HuH-7 (cell line): ENCODE measurements at regions not wholly inside any gene's neighbourhood (a gene's known extent, or its start where the extent isn't known, plus 50 kb on each side); places are given as distances from the start of the nearest gene placed in this dataset.
"Not testable (repeated sequence)": the region's sequence is repeated elsewhere in the genome, so short reads cannot be mapped to it uniquely, and the experiment has no call there.

ENCODE experiments used
- DNase-seq: peaks from one replicate; pipeline ENCODE4 v3.0.0; 2011; ENCODE audit warnings: low spot score

- DNase-seq: not testable (repeated sequence)
Measured at GRCh38 chr5:96171973-96172372, 210.3 kb upstream of the ELL2 start.

GRCh38 chr5:96170481-96171125 is 209.0 kb upstream of the ELL2 start:
- not testable (repeated sequence) for DNase-seq

- DNase-seq: not testable (repeated sequence)
Measured at GRCh38 chr5:96168833-96169232, 207.2 kb upstream of the ELL2 start.

- DNase-seq: no peak
Measured at GRCh38 chr5:96159043-96159442, 197.4 kb upstream of the ELL2 start.

DNA sequence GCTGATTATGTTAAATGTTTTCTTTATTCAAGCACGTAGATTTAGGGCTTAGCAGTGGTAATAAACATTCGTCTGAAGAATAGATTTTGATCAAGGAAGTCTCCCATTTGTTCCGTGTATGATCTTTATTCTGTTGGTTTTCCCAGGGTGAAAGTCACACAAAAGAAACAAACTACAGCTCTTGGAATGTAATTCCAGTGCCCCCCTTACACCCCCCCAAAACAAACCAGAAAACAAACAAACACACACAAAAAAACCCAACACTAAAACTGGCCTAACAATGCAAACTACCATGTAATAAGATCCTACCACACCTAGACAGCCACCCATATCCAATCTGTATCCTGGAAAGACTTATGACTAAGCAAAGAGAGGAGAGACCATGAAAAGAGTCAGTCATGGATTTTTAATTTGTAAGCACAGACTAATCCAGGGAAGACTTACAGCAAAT is 196.2 kb upstream of the ELL2 start:
- peak; percentile 27 for DNase-seq

- DNase-seq: no peak
Measured at GRCh38 chr5:96157077-96157780, 195.6 kb upstream of the ELL2 start.

DNA sequence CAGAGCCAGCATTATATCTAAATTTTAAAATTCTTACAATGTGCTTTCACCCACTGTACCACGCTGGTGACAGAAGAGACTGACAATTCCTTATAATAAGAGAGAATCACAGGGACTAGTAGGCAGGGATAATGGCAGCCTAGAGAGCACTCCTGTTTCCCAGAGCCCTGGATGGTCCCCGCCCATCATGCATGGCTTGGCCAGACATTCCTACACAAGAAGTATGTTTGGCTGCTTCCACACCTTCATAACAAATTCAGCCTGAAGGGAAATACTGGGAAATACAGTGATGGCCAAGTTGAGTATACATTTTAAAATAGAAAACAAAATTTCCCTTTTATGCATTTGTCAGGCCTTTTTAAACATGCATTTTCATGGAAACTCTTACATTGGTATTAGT is 193.5 kb upstream of the ELL2 start:
- no peak for DNase-seq

GRCh38 chr5:96151891-96152290 is 190.2 kb upstream of the ELL2 start:
- DNase-seq: no peak

GRCh38 chr5:96150007-96150406 is 188.4 kb upstream of the ELL2 start:
- no peak for DNase-seq

DNA sequence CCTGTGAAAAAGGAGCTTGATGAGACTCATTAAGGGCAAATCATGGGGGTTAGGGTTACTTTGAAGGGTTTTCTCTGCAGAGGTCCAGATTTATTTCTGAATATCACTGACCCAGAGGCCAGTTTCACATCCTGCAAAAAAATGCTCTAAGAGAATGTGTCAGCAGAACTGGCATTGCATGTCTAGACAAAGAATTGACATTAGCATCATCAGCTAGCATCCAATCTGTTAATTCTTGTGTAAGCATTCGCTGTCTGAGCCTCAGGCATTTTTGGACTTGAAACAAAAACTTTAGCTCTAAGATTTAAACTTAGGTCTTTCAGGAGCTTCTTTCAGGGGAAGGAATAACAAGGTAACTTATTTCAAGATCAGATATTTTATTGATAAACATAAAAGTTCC is 187.9 kb upstream of the ELL2 start:
- no peak for DNase-seq

DNA sequence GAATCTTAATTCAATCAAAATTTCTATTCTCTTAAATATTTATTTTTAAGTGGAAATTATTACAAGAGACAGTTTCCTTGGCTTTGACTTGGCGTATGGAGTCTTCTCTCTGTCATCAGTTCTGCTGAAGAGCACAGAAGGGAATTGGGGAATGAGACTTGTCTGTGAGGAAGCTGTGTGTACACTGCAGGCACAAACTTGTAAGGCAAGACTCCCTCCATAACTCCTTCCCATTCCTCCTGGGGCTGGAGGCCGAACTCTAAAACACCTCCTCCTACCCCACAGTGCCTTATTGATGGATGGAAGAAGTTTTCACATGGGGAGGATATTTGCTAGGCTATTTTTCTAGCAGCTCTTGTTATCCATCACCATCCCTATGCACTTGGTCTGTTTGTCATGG is 187.4 kb upstream of the ELL2 start:
- no peak for DNase-seq

- no peak for DNase-seq
Measured at GRCh38 chr5:96148376-96148775, 186.7 kb upstream of the ELL2 start.

GRCh38 chr5:96147866-96148265 is 186.2 kb upstream of the ELL2 start:
- no peak for DNase-seq

DNA sequence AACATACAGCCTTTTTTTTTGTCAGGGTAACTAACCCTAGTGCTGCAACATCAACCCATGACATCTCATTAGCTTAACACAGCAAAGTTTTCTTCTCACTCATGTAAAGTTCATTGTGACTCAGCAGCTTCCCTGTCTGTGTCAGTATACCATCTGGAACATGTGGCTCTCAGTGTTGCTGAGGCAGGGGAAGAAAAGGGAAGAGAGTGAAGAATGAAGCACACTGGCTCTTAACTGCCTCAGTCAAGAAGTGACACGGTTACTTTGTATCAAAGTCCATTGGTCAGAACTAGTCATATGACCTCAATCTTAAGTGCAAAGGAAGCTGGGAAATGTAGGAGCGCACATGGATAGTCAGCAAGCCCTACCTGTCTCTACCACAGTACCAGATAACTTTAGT is 185.0 kb upstream of the ELL2 start:
- DNase-seq: no peak

- no peak for DNase-seq
Measured at GRCh38 chr5:96144289-96144688, 182.6 kb upstream of the ELL2 start.

- no peak for DNase-seq
Measured at GRCh38 chr5:96143450-96143849, 181.8 kb upstream of the ELL2 start.

GRCh38 chr5:96142786-96143434 is 181.3 kb upstream of the ELL2 start:
- no peak for DNase-seq

DNA sequence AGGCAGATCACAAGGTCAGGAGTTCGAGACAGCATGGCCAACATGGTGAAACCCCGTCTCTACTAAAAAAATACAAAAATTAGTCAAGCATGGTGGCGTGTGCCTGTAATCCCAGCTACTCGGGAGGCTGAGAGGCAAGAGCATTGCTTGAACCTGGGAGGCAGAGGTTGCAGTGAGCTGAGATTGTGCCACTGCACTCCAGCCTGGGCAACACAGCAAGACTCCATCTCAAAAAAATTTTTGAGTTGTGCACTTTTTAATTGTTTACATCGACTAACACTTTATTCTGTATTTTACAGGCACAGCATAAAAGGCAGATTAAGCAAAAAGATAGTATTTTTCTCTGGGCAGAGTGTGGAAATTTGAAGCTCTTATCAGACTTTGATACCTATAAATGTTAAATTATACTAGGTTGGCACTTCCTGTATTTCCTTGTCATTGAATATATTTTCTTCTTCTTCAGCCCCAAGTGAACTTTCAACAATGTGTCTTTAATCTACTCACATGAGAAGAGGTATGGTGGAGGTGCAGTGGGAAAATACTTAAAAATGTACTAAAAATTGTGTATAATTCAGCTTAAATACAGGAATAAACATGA is 180.6 kb upstream of the ELL2 start:
- no peak for DNase-seq

- DNase-seq: no peak
Measured at GRCh38 chr5:96141749-96142148, 180.1 kb upstream of the ELL2 start.

DNA sequence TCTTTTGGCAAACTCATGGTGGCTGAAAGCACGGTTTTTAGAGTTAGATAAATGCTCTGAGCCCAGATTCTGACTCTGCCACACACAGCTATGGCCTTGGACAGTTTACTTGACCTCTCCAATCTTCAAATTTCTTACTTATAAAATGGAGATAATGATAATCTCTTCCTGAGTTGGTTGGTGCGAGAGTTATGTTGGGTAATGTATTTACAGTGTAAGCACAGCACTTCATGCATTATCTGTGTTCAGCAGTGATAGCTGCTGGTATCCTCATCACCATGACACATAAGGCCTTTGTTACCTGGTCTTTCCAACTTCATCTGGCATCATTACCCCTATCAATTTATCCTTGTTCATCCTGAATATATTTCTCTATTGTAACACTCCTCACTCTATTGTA is 178.8 kb upstream of the ELL2 start:
- no peak for DNase-seq

DNA sequence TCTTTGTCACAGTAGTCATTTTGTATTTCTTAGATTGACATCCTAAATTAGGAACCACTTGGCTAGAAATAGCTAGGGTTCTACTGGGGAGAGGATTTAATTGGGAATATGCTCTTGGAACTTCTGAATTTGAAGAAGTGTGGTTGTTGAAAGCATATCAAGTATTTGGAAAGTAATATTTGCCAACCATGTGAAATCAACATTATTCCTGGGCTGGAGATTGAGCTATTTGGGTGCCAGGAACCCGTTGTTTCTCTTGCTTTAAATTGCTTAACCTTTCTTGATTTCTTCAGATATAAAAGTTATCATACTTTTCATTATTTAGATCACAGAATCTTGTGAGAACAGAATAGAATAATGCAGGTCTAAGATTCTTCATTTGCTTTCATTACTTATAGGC is 178.4 kb upstream of the ELL2 start:
- DNase-seq: no peak

- DNase-seq: no peak
Measured at GRCh38 chr5:96134886-96135285, 173.2 kb upstream of the ELL2 start.
